OCI-LY3 (cell line): ENCODE measurements at regions not wholly inside any gene's neighbourhood (a gene's known extent, or its start where the extent isn't known, plus 50 kb on each side); places are given as distances from the start of the nearest gene placed in this dataset.

Experiments used
- CTCF ChIP-seq: fragments of 200-600, 300-600 bp; sonication (generic); IDR thresholded peaks from 2 replicates; pipeline ENCODE4 v1.5.1; 2014; ENCODE audit warnings: antibody characterized with exemption, low read length, low read depth
- EZH2phosphoT487 ChIP-seq: fragments of 200-600 bp; shearing (Covaris generic); IDR thresholded peaks from 2 replicates; pipeline ENCODE4 v1.6.1; 2018; ENCODE audit warnings: antibody characterized with exemption, mixed run types, low read depth

GRCh38 chr7:46463170-46463569 lies 542.1 kb upstream of the IGFBP3 start:
- no peak for TF ChIP-seq CTCF
- TF ChIP-seq EZH2phosphoT487 = no peak
